OCI-LY1 (cell line): ENCODE measurements at regions not wholly inside any gene's neighbourhood (a gene's known extent, or its start where the extent isn't known, plus 50 kb on each side); places are given as distances from the start of the nearest gene placed in this dataset.

ENCODE experiments used
- H2AFZ ChIP-seq: fragments of 200-600 bp; sonication (generic), shearing (Covaris generic); 2 replicates; pipeline ENCODE4 v1.6.0; 2014; ENCODE audit warnings: antibody characterized with exemption, mild to moderate bottlenecking, low read length
- H3F3A ChIP-seq: fragments of 200-600 bp; sonication (generic), shearing (Covaris generic); 2 replicates; pipeline ENCODE4 v1.6.0; 2014; ENCODE audit warnings: mild to moderate bottlenecking, antibody characterized with exemption, low read length, moderate library complexity; ENCODE audit not compliant: insufficient read depth
- H3K27ac ChIP-seq: fragments of 200-600 bp; sonication (generic); 2 replicates; pipeline ENCODE4 v1.5.1; 2014; ENCODE audit warnings: low read length, mixed run types, mild to moderate bottlenecking, low read depth; ENCODE audit not compliant: poor library complexity, severe bottlenecking
- H3K27me3 ChIP-seq: fragments of 200-600 bp; sonication (generic); 2 replicates; pipeline ENCODE4 v1.6.0; 2014; ENCODE audit warnings: antibody characterized with exemption, mild to moderate bottlenecking, low read length, moderate library complexity; ENCODE audit not compliant: insufficient read depth
- H3K36me3 ChIP-seq: fragments of 200-600 bp; sonication (generic); 2 replicates; pipeline ENCODE4 v1.6.1; 2014; ENCODE audit warnings: mild to moderate bottlenecking, antibody characterized with exemption, low read length, moderate library complexity, mixed read lengths; ENCODE audit not compliant: insufficient read depth
- H3K4me1 ChIP-seq: fragments of 200-600 bp; sonication (generic); 2 replicates; pipeline ENCODE4 v1.5.1; 2014; ENCODE audit warnings: mild to moderate bottlenecking, low read length, moderate library complexity; ENCODE audit not compliant: insufficient read depth, severe bottlenecking
- H3K4me2 ChIP-seq: fragments of 200-600 bp; sonication (generic), shearing (Covaris generic); 2 replicates; pipeline ENCODE4 v1.6.1; 2014; ENCODE audit warnings: low read length
- H3K4me3 ChIP-seq: fragments of 200-600 bp; sonication (generic); 2 replicates; pipeline ENCODE4 v1.5.1; 2014; ENCODE audit warnings: low read length, low read depth, mild to moderate bottlenecking, mixed read lengths; ENCODE audit not compliant: poor library complexity, severe bottlenecking
- H3K79me2 ChIP-seq: fragments of 200-600 bp; shearing (Covaris generic); 2 replicates; pipeline ENCODE4 v1.6.1; 2016; ENCODE audit warnings: mixed run types, low read length, mixed read lengths; ENCODE audit not compliant: insufficient read depth
- H3K9ac ChIP-seq: fragments of 200-600 bp; sonication (generic), shearing (Covaris generic); 2 replicates; pipeline ENCODE4 v1.6.1; 2014; ENCODE audit warnings: mild to moderate bottlenecking, low read length, mixed read lengths
- H3K9me2 ChIP-seq: fragments of 200-600 bp; sonication (generic), shearing (Covaris generic); 2 replicates; pipeline ENCODE4 v1.6.1; 2014; ENCODE audit warnings: low read depth, mild to moderate bottlenecking, low read length, mixed read lengths
- H3K9me3 ChIP-seq: fragments of 200-600 bp; shearing (Covaris generic); 2 replicates; pipeline ENCODE4 v1.6.1; 2014; ENCODE audit warnings: low read length, mixed read lengths
- H4K20me1 ChIP-seq: fragments of 200-600 bp; sonication (generic), shearing (Covaris generic); 2 replicates; pipeline ENCODE4 v1.6.0; 2016; ENCODE audit warnings: mild to moderate bottlenecking, low read length; ENCODE audit not compliant: insufficient read depth
- CTCF ChIP-seq: fragments of 200-600 bp; sonication (generic), shearing (Covaris generic); IDR thresholded peaks from 2 replicates; pipeline ENCODE4 v1.5.1; 2017; ENCODE audit warnings: mild to moderate bottlenecking, antibody characterized with exemption, low read length, moderate library complexity, mixed read lengths
- EZH2 ChIP-seq: fragments of 200-600 bp; sonication (generic), shearing (Covaris generic); IDR thresholded peaks from 2 replicates; pipeline ENCODE4 v1.8.0; 2017; ENCODE audit warnings: borderline replicate concordance, mixed run types, mild to moderate bottlenecking, antibody characterized with exemption, low read length, moderate library complexity, mixed read lengths

GRCh38 chr4:142909908-142910307 is 63.8 kb upstream of the INPP4B start:
- no peak for TF ChIP-seq EZH2
- no peaks in the 10 kb centered on the region for H3K9me3 ChIP-seq
- H3K4me3 ChIP-seq = no peak overlapping the region
- no peaks in the 10 kb centered on the region for H3K9me2 ChIP-seq
- H4K20me1 ChIP-seq = no peaks in the 10 kb centered on the region
- no peak overlapping the region for H3K27ac ChIP-seq
- no peaks in the 10 kb centered on the region for H3F3A ChIP-seq
- H2AFZ ChIP-seq = no peak overlapping the region
- H3K9ac ChIP-seq = no peak overlapping the region
- H3K4me1 ChIP-seq = no peaks in the 10 kb centered on the region
- H3K4me2 ChIP-seq = no peak overlapping the region
- no peaks in the 10 kb centered on the region for H3K36me3 ChIP-seq
- H3K79me2 ChIP-seq = no peaks in the 10 kb centered on the region
- no peaks in the 10 kb centered on the region for H3K27me3 ChIP-seq

GRCh38 chr4:142913034-142913433 is 66.9 kb upstream of the INPP4B start:
- no peak overlapping the region for H3K9ac ChIP-seq
- H3K4me3 ChIP-seq = no peak overlapping the region
- H3K79me2 ChIP-seq = no peaks in the 10 kb centered on the region
- H2AFZ ChIP-seq = no peak overlapping the region
- H4K20me1 ChIP-seq = no peaks in the 10 kb centered on the region
- no peaks in the 10 kb centered on the region for H3K9me2 ChIP-seq
- no peaks in the 10 kb centered on the region for H3K9me3 ChIP-seq
- no peak for TF ChIP-seq CTCF
- TF ChIP-seq EZH2 = no peak
- H3F3A ChIP-seq = no peaks in the 10 kb centered on the region
- H3K4me2 ChIP-seq = no peak overlapping the region
- H3K4me1 ChIP-seq = no peaks in the 10 kb centered on the region
- no peaks in the 10 kb centered on the region for H3K36me3 ChIP-seq
- no peak overlapping the region for H3K27ac ChIP-seq
- H3K27me3 ChIP-seq = no peaks in the 10 kb centered on the region

GRCh38 chr4:142913461-142914030 is 67.4 kb upstream of the INPP4B start:
- H3K9me2 ChIP-seq = no peaks in the 10 kb centered on the region
- no peaks in the 10 kb centered on the region for H3K79me2 ChIP-seq
- H2AFZ ChIP-seq = no peak overlapping the region
- H3K9ac ChIP-seq = no peak overlapping the region
- H3K4me2 ChIP-seq = no peak overlapping the region
- no peak overlapping the region for H3K27ac ChIP-seq
- H3K4me3 ChIP-seq = no peak overlapping the region
- H4K20me1 ChIP-seq = no peaks in the 10 kb centered on the region
- TF ChIP-seq EZH2 = no peak
- TF ChIP-seq CTCF = no peak
- H3K36me3 ChIP-seq = no peaks in the 10 kb centered on the region
- no peaks in the 10 kb centered on the region for H3K27me3 ChIP-seq
- H3K4me1 ChIP-seq = no peaks in the 10 kb centered on the region
- no peaks in the 10 kb centered on the region for H3K9me3 ChIP-seq
- H3F3A ChIP-seq = no peaks in the 10 kb centered on the region

GRCh38 chr4:142917678-142918077 is 71.6 kb upstream of the INPP4B start:
- no peak overlapping the region for H3K4me2 ChIP-seq
- no peak for TF ChIP-seq EZH2
- H3K27me3 ChIP-seq = no peaks in the 10 kb centered on the region
- H3K27ac ChIP-seq = no peak overlapping the region
- H2AFZ ChIP-seq = no peak overlapping the region
- H3K4me3 ChIP-seq = no peak overlapping the region
- H3K79me2 ChIP-seq = no peaks in the 10 kb centered on the region
- no peak overlapping the region for H3K9ac ChIP-seq
- H3K4me1 ChIP-seq = no peaks in the 10 kb centered on the region
- H3F3A ChIP-seq = no peaks in the 10 kb centered on the region
- H3K36me3 ChIP-seq = no peaks in the 10 kb centered on the region
- no peaks in the 10 kb centered on the region for H3K9me3 ChIP-seq
- no peaks in the 10 kb centered on the region for H4K20me1 ChIP-seq
- no peaks in the 10 kb centered on the region for H3K9me2 ChIP-seq
